ENCODE measurements at regions not wholly inside any gene's neighbourhood (a gene's known extent, or its start where the extent isn't known, plus 50 kb on each side); places are given as distances from the start of the nearest gene placed in this dataset.
"Not testable (repeated sequence)": the region's sequence is repeated elsewhere in the genome, so short reads cannot be mapped to it uniquely, and the experiment has no call there.

DNA sequence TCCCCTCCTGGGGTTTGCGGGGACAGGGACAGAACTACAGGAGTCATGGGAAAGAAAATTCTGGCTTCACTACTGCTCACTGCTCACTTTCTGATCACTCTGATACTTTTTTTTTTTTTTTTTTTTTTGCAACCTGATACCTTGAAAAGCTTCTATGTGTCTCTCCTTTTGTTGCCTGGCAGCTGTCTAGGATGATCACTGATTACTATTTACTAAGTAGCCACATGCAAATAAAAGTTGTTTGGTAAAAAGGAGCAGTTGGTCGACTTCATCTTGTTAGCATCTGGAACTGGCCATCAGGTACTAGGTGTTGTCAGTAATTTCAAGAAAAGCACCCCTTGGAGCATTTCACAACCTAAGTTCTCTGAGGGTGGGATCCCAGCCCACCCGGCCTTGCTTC lies 74.9 kb upstream of the MTLN start:
- H3K4me1 ChIP-seq (replicated peaks); H3K36me3 ChIP-seq; H3K27me3 ChIP-seq (replicated peaks); H3K27ac ChIP-seq; DNase-seq (ENCODE audit: low read depth in 1 of 2, low spot score in 2 of 2); H3K9me3 ChIP-seq (replicated peaks); H3K4me3 ChIP-seq: not testable (repeated sequence)

DNA sequence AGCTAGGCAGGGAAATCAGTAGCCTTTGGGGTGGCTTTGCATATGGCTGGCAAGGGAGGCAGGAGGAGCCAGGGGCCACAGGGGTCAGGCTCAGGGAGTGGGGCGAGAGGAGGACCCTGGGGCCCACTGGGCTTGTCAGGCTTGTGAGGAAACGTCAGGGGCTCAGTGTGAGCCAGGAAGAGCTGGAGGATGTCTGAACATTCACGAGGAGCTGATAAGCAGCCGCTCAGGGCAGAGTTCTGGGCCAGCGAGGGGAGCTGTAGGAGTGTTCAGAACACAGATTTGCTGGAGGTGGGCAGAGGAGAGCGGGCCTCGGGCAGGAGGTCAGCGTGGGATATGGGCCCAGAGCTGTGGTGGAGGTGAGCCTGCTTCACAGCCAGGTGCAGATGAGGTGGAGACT lies 72.7 kb upstream of the MTLN start:
- DNase-seq (ENCODE audit: low read depth in 1 of 2, low spot score in 2 of 2); H3K4me3 ChIP-seq; H3K4me1 ChIP-seq (replicated peaks); H3K27me3 ChIP-seq (replicated peaks); H3K27ac ChIP-seq; H3K36me3 ChIP-seq; H3K9me3 ChIP-seq (replicated peaks): not testable (repeated sequence)

DNA sequence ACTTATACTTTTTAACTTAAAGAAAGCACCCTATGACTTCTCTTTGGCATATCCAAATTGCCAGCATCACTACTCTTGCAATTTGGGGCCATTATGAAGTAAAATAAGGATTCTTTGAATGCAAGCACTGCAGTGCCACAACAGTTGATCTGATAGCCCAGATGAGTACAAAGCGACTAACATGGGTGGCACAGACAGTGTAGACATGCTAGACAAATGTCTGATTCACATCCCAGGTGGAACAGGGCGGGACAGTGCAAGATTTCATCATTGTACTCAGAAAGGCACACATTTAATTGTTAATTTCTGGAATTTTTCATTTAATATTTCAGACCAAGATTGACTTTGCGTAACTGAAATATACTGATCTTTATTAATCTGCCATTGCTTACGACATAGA lies 68.5 kb upstream of the MTLN start:
- not testable (repeated sequence) for DNase-seq (ENCODE audit: low read depth in 1 of 2, low spot score in 2 of 2); H3K9me3 ChIP-seq (replicated peaks); H3K36me3 ChIP-seq; H3K4me1 ChIP-seq (replicated peaks); H3K27ac ChIP-seq; H3K27me3 ChIP-seq (replicated peaks); H3K4me3 ChIP-seq

DNA sequence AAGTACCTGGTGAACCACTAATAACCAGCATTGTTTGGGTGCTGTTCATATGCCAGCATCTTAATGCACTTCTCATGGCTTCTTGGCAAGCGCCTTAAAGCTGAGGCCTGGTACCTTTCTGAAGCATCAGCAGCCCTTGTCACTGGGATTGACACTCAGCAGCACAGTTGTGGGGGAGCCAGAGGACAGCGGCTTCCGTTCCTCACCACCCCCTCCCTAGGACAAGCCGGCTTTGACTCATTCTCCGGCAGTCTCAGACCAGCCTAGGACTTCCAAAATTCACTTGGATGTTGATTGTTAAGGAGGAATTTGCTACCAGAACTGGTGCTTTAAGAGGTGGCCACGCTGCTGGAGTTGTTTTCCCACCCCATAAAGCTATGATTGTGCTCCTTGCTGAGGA lies 64.7 kb upstream of the MTLN start:
- not testable (repeated sequence) for H3K4me3 ChIP-seq; H3K36me3 ChIP-seq; H3K4me1 ChIP-seq (replicated peaks); H3K27me3 ChIP-seq (replicated peaks); DNase-seq (ENCODE audit: low read depth in 1 of 2, low spot score in 2 of 2); H3K9me3 ChIP-seq (replicated peaks); H3K27ac ChIP-seq

DNA sequence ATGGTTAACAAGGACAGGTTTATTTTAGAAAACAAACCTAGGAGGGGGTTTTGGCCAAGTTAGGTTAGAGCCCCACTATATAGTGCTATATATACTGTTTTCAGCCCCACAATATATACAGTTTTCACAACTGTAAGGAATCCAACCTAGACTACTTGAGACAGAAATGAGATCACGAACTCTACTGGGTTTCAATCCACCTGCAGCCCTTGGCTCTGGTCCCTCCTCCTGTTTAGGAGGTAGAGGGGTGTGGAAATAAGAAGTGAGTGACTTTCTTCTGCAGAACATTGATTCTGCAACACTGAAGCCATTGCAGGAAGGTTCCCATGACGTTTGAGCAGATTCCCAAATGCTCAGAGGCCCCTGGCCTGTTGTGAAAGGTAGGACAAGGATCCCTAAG lies 63.7 kb upstream of the MTLN start:
- not testable (repeated sequence) for DNase-seq (ENCODE audit: low read depth in 1 of 2, low spot score in 2 of 2); H3K4me1 ChIP-seq (replicated peaks); H3K36me3 ChIP-seq; H3K27ac ChIP-seq; H3K4me3 ChIP-seq; H3K9me3 ChIP-seq (replicated peaks); H3K27me3 ChIP-seq (replicated peaks)

DNA sequence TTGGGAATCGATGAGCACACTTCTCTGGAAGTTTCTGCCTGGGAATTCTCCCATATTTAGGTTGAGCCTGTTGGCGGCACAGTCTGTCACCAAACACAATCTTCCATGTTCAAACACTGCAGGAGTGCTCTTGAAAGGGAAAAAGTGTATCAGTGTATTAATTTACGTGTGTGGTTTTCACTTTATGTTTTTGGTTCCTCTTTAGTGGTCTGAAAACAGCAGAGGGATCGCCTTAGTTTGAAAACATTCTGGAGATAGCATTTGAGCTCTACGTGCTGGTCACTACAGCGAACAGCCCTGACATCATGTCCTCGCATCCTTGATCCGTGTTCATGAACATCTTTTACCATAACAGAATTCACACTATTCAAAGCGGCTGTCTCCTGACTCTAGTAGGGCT lies 57.3 kb upstream of the MTLN start:
- not testable (repeated sequence) for H3K4me1 ChIP-seq (replicated peaks); H3K27ac ChIP-seq; H3K4me3 ChIP-seq; DNase-seq (ENCODE audit: low read depth in 1 of 2, low spot score in 2 of 2); H3K9me3 ChIP-seq (replicated peaks); H3K36me3 ChIP-seq; H3K27me3 ChIP-seq (replicated peaks)

DNA sequence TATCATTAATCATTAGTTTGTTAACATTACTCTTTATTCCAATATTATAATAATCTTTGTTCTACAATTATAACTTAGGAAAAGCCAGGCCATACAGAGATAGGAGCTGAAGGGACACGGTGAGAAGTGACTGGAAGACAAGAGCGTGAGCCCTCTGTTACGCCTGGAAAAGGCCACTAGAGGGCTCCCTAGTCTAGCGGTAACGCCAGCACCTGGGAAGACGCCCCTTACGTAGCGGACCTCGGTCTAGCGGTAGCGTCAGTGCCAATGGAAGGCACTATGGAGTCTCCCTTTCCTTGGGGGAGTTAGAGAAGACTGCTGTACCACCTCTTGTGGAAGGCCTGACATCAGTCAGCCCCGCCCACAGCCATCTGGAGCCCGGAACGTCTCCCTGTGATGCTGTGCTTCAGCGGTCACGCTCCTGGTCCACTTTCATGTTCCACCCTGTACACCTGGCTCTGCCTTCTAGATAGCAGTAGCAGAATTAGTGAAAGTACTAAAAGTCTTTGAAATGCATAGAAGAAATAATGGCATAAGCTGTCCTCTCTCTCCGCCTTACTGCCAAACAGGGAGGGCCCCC lies 55.6 kb upstream of the MTLN start:
- H3K4me3 ChIP-seq; H3K36me3 ChIP-seq; H3K4me1 ChIP-seq (replicated peaks); DNase-seq (ENCODE audit: low read depth in 1 of 2, low spot score in 2 of 2); H3K27me3 ChIP-seq (replicated peaks); H3K27ac ChIP-seq; H3K9me3 ChIP-seq (replicated peaks): not testable (repeated sequence)

DNA sequence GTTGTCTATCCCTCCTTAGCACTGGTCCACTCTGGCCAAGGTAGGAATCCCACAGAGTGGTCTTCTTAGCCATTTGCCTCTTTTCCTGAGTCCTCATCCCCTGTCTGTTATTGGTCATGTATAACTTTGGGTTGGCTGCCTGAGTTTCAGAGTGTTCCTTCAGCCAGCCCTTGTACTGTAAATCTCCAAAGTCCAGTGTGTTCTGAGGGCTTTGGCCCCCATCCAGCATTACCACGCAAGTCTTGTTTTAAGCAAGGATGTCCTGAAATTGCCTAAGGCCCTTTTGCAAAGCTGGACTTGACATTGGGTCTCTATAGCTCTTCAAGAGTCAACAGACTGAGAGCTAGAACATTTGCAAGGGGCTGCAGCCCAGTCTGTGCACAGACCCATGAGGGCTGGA lies 52.5 kb upstream of the MTLN start:
- H3K4me3 ChIP-seq; H3K27me3 ChIP-seq (replicated peaks); H3K36me3 ChIP-seq; DNase-seq (ENCODE audit: low read depth in 1 of 2, low spot score in 2 of 2); H3K27ac ChIP-seq; H3K9me3 ChIP-seq (replicated peaks); H3K4me1 ChIP-seq (replicated peaks): not testable (repeated sequence)

DNA sequence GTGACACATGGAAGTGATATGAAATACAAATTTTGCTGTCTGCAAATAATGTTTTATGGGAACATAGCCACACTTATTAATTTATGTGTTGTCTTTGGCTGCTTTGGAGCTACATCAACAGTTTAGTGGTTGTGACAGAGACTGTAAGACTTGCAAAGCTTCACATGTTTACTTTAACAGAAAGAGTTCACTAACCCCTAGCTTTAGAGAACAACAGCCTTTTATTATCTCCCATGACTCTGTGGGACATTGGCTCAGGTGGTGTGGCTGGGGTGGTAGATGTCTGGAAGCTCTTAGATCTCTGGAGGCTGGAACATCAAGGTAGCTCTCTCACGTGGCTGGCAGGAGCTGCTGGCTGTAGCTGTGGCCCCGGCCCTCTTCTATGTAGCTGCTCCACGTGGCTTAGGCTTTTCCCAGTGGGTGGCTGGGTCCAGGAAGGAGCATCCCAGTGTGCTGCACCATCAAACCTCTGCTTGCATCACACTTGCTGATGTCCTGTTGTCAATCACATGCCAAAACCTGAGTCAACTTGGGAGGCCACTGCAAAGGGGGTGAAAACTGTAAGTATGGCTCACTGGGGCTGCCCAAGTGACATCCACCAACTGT lies 51.8 kb upstream of the MTLN start:
- not testable (repeated sequence) for H3K4me3 ChIP-seq; H3K27me3 ChIP-seq (replicated peaks); H3K4me1 ChIP-seq (replicated peaks); H3K9me3 ChIP-seq (replicated peaks); DNase-seq (ENCODE audit: low read depth in 1 of 2, low spot score in 2 of 2); H3K36me3 ChIP-seq; H3K27ac ChIP-seq

DNA sequence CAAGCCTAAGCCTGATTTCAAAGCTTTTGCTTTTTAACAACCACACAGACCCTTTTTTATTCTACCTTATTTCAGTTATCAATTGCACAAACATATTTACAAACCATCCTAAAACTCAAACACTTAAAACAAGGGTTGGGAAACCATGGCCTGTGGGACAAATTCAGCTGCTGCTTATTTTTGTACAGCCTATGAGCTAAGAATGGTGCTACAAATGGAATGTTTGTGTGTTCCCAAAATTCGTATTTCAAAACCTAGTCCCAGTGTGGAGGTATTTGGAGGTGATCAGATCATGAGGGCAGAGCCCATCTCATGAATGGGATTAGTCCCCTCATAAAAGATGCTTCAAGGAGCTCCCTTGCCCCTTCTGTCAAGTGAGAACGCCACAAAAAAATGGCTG lies 51.1 kb upstream of the MTLN start:
- H3K27me3 ChIP-seq (replicated peaks); DNase-seq (ENCODE audit: low read depth in 1 of 2, low spot score in 2 of 2); H3K9me3 ChIP-seq (replicated peaks); H3K4me1 ChIP-seq (replicated peaks); H3K36me3 ChIP-seq; H3K4me3 ChIP-seq; H3K27ac ChIP-seq: not testable (repeated sequence)

Measured in SJSA1 (cell line).